HFFc6 (cell line): ENCODE measurements at regions not wholly inside any gene's neighbourhood (a gene's known extent, or its start where the extent isn't known, plus 50 kb on each side); places are given as distances from the start of the nearest gene placed in this dataset.

Experiments used
- DNase-seq: peaks from one replicate; pipeline ENCODE4 v3.0.0-alpha.2; 2018
- H3K27ac Mint-ChIP-seq: 2 replicates; pipeline ENCODE4 v1.8.0; 2020; ENCODE audit warnings: mild to moderate bottlenecking, mixed read lengths
- H3K27me3 Mint-ChIP-seq: 2 replicates; pipeline ENCODE4 v1.8.0; 2021; ENCODE audit warnings: mild to moderate bottlenecking, moderate library complexity, mixed read lengths; ENCODE audit not compliant: insufficient read depth
- H3K36me3 Mint-ChIP-seq: 2 replicates; pipeline ENCODE4 v1.8.0; 2021; ENCODE audit warnings: low read depth, mixed read lengths
- H3K4me1 Mint-ChIP-seq: 2 replicates; pipeline ENCODE4 v1.8.0; 2020; ENCODE audit warnings: low read depth, mixed read lengths
- H3K4me3 Mint-ChIP-seq: 2 replicates; pipeline ENCODE4 v1.8.0; 2020; ENCODE audit warnings: mild to moderate bottlenecking, moderate library complexity, mixed read lengths
- H3K9me3 Mint-ChIP-seq: 2 replicates; pipeline ENCODE4 v1.8.0; 2020; ENCODE audit warnings: mild to moderate bottlenecking, mixed read lengths
- CTCF ChIP-seq: fragments of 200-600 bp; sonication (generic); IDR thresholded peaks from 2 replicates; pipeline ENCODE4 v1.5.0; 2021; ENCODE audit warnings: antibody characterized with exemption, mild to moderate bottlenecking

- no peak for TF ChIP-seq CTCF
- H3K36me3 Mint-ChIP-seq: no peaks in the 10 kb centered on the region; the same call in 1 of the 2 replicates
- H3K4me1 Mint-ChIP-seq: peaks cover 11% of the 10 kb centered on the region; the same call in 1 of the 2 replicates
- no peaks in the 10 kb centered on the region for H3K27me3 Mint-ChIP-seq
- peak overlapping the region; percentile 46 for H3K4me3 Mint-ChIP-seq
- H3K27ac Mint-ChIP-seq: no peak overlapping the region
- peaks cover 3% of the 10 kb centered on the region; the same call in 1 of the 2 replicates for H3K9me3 Mint-ChIP-seq
- no peak for DNase-seq
These were observed 102.3 kb upstream of the TRPC7 start for GRCh38 chr5:136467632-136468031.

DNA sequence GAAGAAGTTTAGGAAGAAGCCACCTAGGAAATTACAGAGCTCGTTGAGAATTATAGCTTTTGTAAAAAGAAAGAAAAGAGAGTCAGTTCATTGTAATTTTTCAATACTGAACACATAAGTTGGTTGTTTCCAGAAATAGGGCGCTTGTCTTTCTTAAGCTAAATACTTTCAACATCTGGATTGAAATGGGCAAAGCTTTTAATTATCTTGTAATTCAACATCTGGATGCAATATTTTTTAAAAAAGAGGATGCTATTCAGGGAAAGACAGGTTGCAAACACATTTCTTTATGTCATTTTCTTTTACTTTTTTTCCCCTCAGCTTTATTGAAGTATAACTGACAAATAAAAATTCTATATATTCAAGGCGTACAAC lies 100.7 kb upstream of the TRPC7 start:
- H3K4me1 Mint-ChIP-seq: peaks cover 11% of the 10 kb centered on the region; the same call in 1 of the 2 replicates
- no peak overlapping the region for H3K27ac Mint-ChIP-seq
- H3K4me3 Mint-ChIP-seq: peak overlapping the region; percentile 81
- TF ChIP-seq CTCF: no peak
- no peaks in the 10 kb centered on the region; the same call in 1 of the 2 replicates for H3K36me3 Mint-ChIP-seq
- H3K27me3 Mint-ChIP-seq: no peaks in the 10 kb centered on the region; the same call in 1 of the 2 replicates
- no peaks in the 10 kb centered on the region for H3K9me3 Mint-ChIP-seq
- no peak for DNase-seq

DNA sequence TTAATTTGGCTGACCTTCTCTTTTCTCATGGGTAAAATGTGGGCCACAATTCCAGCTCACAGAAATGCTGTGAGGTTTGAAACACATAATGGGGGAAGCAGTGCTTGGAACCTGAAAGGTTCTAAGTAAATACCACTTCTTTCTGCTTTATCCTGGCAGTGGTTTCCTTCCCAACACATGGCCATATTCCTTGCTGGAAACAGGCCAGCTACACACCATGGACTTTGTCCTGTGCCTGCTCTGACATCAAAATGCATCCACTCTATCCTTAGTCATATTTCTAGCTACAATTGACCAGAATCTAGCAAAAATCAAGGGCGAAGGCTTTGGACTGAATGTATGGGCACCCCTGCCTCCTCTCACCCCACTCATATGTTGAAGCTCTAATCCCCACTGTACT lies 93.1 kb upstream of the TRPC7 start:
- H3K27ac Mint-ChIP-seq: no peak overlapping the region

GRCh38 chr5:136457390-136458013 lies 92.2 kb upstream of the TRPC7 start:
- Mint-ChIP-seq H3K9me3 (no peaks in the 10 kb centered on the region), H3K27ac (no peak overlapping the region), H3K4me3 (no peak overlapping the region), H3K27me3 (no peaks in the 10 kb centered on the region; the same call in 1 of the 2 replicates), H3K36me3 (no peaks in the 10 kb centered on the region), H3K4me1 (no peaks in the 10 kb centered on the region)
- no peak for TF ChIP-seq CTCF
- DNase-seq: no peak

More for the DNA sequence above, 93.1 kb upstream of the TRPC7 start:
- H3K4me3 Mint-ChIP-seq: no peak overlapping the region
- DNase-seq: no peak
- H3K9me3 Mint-ChIP-seq: no peaks in the 10 kb centered on the region
- no peaks in the 10 kb centered on the region for H3K36me3 Mint-ChIP-seq
- TF ChIP-seq CTCF: no peak
- no peaks in the 10 kb centered on the region; the same call in 1 of the 2 replicates for H3K27me3 Mint-ChIP-seq
- H3K4me1 Mint-ChIP-seq: no peaks in the 10 kb centered on the region

GRCh38 chr5:136455409-136455808 lies 90.1 kb upstream of the TRPC7 start:
- no peak overlapping the region for H3K4me3 Mint-ChIP-seq
- no peaks in the 10 kb centered on the region for H3K4me1 Mint-ChIP-seq
- H3K9me3 Mint-ChIP-seq: peaks cover 5% of the 10 kb centered on the region
- DNase-seq: no peak
- no peaks in the 10 kb centered on the region for H3K36me3 Mint-ChIP-seq
- H3K27ac Mint-ChIP-seq: no peak overlapping the region
- H3K27me3 Mint-ChIP-seq: no peaks in the 10 kb centered on the region
- no peak for TF ChIP-seq CTCF
